ENCODE measurements at regions not wholly inside any gene's neighbourhood (a gene's known extent, or its start where the extent isn't known, plus 50 kb on each side); places are given as distances from the start of the nearest gene placed in this dataset.

GRCh38 chr14:37650356-37651037, 55.1 kb downstream of the TTC6 start:
- H3K4me1 ChIP-seq, result no peaks in the 10 kb centered on the region
- no peaks in the 10 kb centered on the region for H3K9me3 ChIP-seq
- H3K36me3 ChIP-seq, result no peaks in the 10 kb centered on the region
- H3K27ac ChIP-seq, result no peak overlapping the region
- no peak for DNase-seq
- no peaks in the 10 kb centered on the region for H3K27me3 ChIP-seq
- no peak for TF ChIP-seq POLR2A (IDR thresholded peaks at IDR 0.05)
- intact Hi-C loops (cut with DNase I), result no loop called here
- WGBS, 2 donors, result 56 to 62% methylated on average over 5 of the region's 5 CpGs
- H3K4me3 ChIP-seq, result no peak overlapping the region

- TF ChIP-seq POLR2AphosphoS5 (IDR thresholded peaks at IDR 0.05) (no peak), EP300 (IDR thresholded peaks at IDR 0.05) (no peak), POLR2A (IDR thresholded peaks at IDR 0.05) (no peak), CTCF (IDR thresholded peaks at IDR 0.05) (no peak)
- no peak for DNase-seq
- no peaks in the 10 kb centered on the region for H3K9me3 ChIP-seq
- H3K36me3 ChIP-seq, result no peaks in the 10 kb centered on the region
- no peak overlapping the region for H3K4me3 ChIP-seq
- intact Hi-C loops (cut with DNase I), result no loop called here
- H3K27ac ChIP-seq, result no peak overlapping the region
- WGBS, 2 donors, result 93 to 97% methylated on average over 4 of the region's 4 CpGs
- H3K4me1 ChIP-seq, result no peaks in the 10 kb centered on the region
- H3K27me3 ChIP-seq, result no peaks in the 10 kb centered on the region
These were observed 56.6 kb downstream of the TTC6 start for GRCh38 chr14:37652042-37652441.

- no peak overlapping the region for H3K27ac ChIP-seq
- H3K4me3 ChIP-seq, result no peak overlapping the region
- DNase-seq, result no peak
- H3K36me3 ChIP-seq, result no peaks in the 10 kb centered on the region
- no peaks in the 10 kb centered on the region for H3K9me3 ChIP-seq
- intact Hi-C loops (cut with DNase I), result no loop called here
- no peak for TF ChIP-seq EP300 (IDR thresholded peaks at IDR 0.05)
- TF ChIP-seq POLR2AphosphoS5 (IDR thresholded peaks at IDR 0.05), result no peak
- no peak for TF ChIP-seq POLR2A (IDR thresholded peaks at IDR 0.05)
- no peak for TF ChIP-seq CTCF (IDR thresholded peaks at IDR 0.05)
- H3K4me1 ChIP-seq, result no peaks in the 10 kb centered on the region
- no peaks in the 10 kb centered on the region for H3K27me3 ChIP-seq
- WGBS, 2 donors, result 93 to 94% methylated on average over 1 of the region's 1 CpG
These were observed 60.0 kb downstream of the TTC6 start for GRCh38 chr14:37655418-37655817.

- H3K4me1 ChIP-seq, result no peaks in the 10 kb centered on the region
- no peaks in the 10 kb centered on the region for H3K36me3 ChIP-seq
- no peak overlapping the region for H3K27ac ChIP-seq
- intact Hi-C loops (cut with DNase I), result no loop called here
- TF ChIP-seq EP300 (IDR thresholded peaks at IDR 0.05), result no peak
- no peak for TF ChIP-seq POLR2AphosphoS5 (IDR thresholded peaks at IDR 0.05)
- no peaks in the 10 kb centered on the region for H3K9me3 ChIP-seq
- DNase-seq, result no peak
- H3K27me3 ChIP-seq, result no peaks in the 10 kb centered on the region
- no peak overlapping the region for H3K4me3 ChIP-seq
These were observed 62.7 kb downstream of the TTC6 start for GRCh38 chr14:37658156-37658555.

- DNase-seq, result no peak
- intact Hi-C loops (cut with DNase I), result no loop called here
- Histone ChIP-seq H3K4me3 (no peak overlapping the region), H3K27me3 (no peaks in the 10 kb centered on the region), H3K36me3 (no peaks in the 10 kb centered on the region), H3K27ac (no peak overlapping the region), H3K4me1 (no peaks in the 10 kb centered on the region), H3K9me3 (no peaks in the 10 kb centered on the region)
- TF ChIP-seq POLR2A (IDR thresholded peaks at IDR 0.05) (no peak), POLR2AphosphoS5 (IDR thresholded peaks at IDR 0.05) (no peak), EP300 (IDR thresholded peaks at IDR 0.05) (no peak), CTCF (IDR thresholded peaks at IDR 0.05) (no peak)
These were observed 68.1 kb downstream of the TTC6 start for GRCh38 chr14:37663498-37663897.

GRCh38 chr14:37665479-37665878, 70.0 kb downstream of the TTC6 start:
- H3K4me1 ChIP-seq, result no peaks in the 10 kb centered on the region
- 93 to 95% methylated on average over 4 of the region's 4 CpGs for WGBS, 2 donors
- H3K4me3 ChIP-seq, result no peak overlapping the region
- no peaks in the 10 kb centered on the region for H3K36me3 ChIP-seq
- no peak for DNase-seq
- TF ChIP-seq CTCF (IDR thresholded peaks at IDR 0.05) (no peak), POLR2A (IDR thresholded peaks at IDR 0.05) (no peak), POLR2AphosphoS5 (IDR thresholded peaks at IDR 0.05) (no peak), EP300 (IDR thresholded peaks at IDR 0.05) (no peak)
- intact Hi-C loops (cut with DNase I), result no loop called here
- no peaks in the 10 kb centered on the region for H3K27me3 ChIP-seq
- no peaks in the 10 kb centered on the region for H3K9me3 ChIP-seq
- H3K27ac ChIP-seq, result no peak overlapping the region
